ENCODE measurements at regions not wholly inside any gene's neighbourhood (a gene's known extent, or its start where the extent isn't known, plus 50 kb on each side); places are given as distances from the start of the nearest gene placed in this dataset.

- no peak overlapping the region for H3K27ac ChIP-seq
- TF ChIP-seq, protein P1, sequence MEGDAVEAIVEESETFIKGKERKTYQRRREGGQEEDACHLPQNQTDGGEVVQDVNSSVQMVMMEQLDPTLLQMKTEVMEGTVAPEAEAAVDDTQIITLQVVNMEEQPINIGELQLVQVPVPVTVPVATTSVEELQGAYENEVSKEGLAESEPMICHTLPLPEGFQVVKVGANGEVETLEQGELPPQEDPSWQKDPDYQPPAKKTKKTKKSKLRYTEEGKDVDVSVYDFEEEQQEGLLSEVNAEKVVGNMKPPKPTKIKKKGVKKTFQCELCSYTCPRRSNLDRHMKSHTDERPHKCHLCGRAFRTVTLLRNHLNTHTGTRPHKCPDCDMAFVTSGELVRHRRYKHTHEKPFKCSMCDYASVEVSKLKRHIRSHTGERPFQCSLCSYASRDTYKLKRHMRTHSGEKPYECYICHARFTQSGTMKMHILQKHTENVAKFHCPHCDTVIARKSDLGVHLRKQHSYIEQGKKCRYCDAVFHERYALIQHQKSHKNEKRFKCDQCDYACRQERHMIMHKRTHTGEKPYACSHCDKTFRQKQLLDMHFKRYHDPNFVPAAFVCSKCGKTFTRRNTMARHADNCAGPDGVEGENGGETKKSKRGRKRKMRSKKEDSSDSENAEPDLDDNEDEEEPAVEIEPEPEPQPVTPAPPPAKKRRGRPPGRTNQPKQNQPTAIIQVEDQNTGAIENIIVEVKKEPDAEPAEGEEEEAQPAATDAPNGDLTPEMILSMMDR (conservative IDR thresholded peaks at IDR 0.05): no peak
These were observed 81.5 kb upstream of the COL3A1 start for GRCh38 chr2:188892636-188893035.

- TF ChIP-seq, protein P1 (conservative IDR thresholded peaks at IDR 0.05): no peak
- no peak overlapping the region for H3K27ac ChIP-seq
These were observed 80.2 kb upstream of the COL3A1 start for GRCh38 chr2:188893972-188894371.

GRCh38 chr2:188894979-188895378 is 79.2 kb upstream of the COL3A1 start:
- H3K27ac ChIP-seq: no peak overlapping the region
- TF ChIP-seq, protein P1 (conservative IDR thresholded peaks at IDR 0.05): no peak

DNA sequence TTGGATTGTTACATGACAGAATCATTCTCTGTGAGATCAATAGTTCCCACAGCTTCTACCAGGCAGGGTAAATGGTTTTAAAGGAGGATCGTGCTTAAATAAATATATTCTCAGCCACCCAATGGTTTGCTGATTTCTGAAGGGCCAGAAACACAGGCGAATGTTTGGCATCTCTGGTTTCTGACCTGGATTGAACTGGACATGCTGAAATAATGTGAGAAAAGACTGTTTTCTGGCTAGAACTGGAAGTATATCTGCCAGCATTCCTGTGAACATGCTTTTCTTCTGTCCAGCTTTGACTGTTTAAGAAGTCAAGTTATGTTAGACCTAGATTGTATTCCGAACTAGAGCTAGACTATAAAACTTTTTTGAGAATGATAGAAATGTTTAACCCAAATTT is 77.1 kb upstream of the COL3A1 start:
- H3K27ac ChIP-seq: no peak overlapping the region
- TF ChIP-seq, protein P1 (conservative IDR thresholded peaks at IDR 0.05): no peak

DNA sequence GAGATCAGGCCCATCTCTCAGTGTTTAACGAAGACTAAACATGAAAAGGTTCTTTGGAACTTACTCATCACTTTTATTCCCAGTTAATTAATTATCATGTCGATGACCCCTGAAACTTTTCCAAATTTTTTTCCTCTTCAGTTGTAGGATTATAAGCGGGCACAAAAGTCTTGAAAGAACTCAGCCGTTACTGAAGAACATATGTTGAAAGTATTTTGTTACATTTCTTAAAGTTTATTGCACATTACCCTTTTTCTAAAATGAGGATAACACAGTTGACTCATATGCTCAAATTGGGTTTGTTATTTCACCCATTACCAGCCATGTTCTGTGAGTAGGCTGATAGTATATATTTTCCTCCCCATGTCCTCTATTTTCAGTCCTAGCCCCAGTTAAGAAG is 75.9 kb upstream of the COL3A1 start:
- TF ChIP-seq, protein P1 (conservative IDR thresholded peaks at IDR 0.05): no peak
- H3K27ac ChIP-seq: no peak overlapping the region

- TF ChIP-seq, protein P1 (conservative IDR thresholded peaks at IDR 0.05): no peak
- H3K27ac ChIP-seq: no peak overlapping the region
These were observed 71.2 kb upstream of the COL3A1 start for GRCh38 chr2:188902901-188903491.

DNA sequence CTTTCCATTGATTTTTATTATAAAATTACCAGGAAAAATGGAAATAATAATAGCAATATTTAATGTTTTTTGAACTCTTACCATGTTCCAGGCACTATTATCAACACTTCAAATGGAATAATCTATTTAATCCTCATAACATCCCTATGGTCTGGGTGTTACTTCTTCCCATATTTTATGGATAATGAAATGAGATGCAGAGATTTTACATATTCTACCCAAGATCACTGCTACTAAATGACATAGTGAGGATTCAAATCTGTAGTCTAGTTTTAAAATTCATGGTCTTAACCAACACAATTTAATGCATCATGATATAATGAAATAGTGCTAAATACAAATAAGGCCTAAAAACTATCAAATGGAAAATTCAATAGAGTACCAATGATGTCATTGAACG is 70.4 kb upstream of the COL3A1 start:
- TF ChIP-seq, protein P1 (conservative IDR thresholded peaks at IDR 0.05): no peak
- no peak overlapping the region for H3K27ac ChIP-seq
